Left cardiac atrium (tissue), 4 donors: ENCODE measurements at regions not wholly inside any gene's neighbourhood (a gene's known extent, or its start where the extent isn't known, plus 50 kb on each side); places are given as distances from the start of the nearest gene placed in this dataset.

ENCODE experiments used
- ATAC-seq, 2 donors: fragments of 200-7000 bp; cut with Tn5 transposase; one replicate each; pipeline ENCODE4 v1.9.1; 2020; ENCODE audit warnings: mild to moderate bottlenecking in 2 of 2, moderate library complexity in 2 of 2
- DNase-seq: peaks from one replicate; pipeline ENCODE4 v3.0.0-alpha.2; 2020
- intact Hi-C, 2 donors: fragments of 100-400 bp; cut with DNase I; formaldehyde crosslinking; loops; one replicate each; pipeline versions ENCODE4 v1.14.1 to v1.15.1; 2022 to 2023
- donor health status: DM: no; HTN: yes; CAD: no.
- donor health status: DM: no; HTN: yes; CAD: no; lungs with severe emphysema.
- donor health status: DM: yes; HTN: yes; CAD: no.
- donor health status: Dilated cardiomyopathy.

- ATAC-seq, result no peak
- DNase-seq, result no peak
- intact Hi-C loops, result no loop called here
Observed at GRCh38 chr3:117754058-117754457, 1044.5 kb downstream of the TUSC7 start.

GRCh38 chr3:117754841-117755240 lies 1045.3 kb downstream of the TUSC7 start:
- ATAC-seq, result no peak
- no peak for DNase-seq
- intact Hi-C loops, result no loop called here

- ATAC-seq (no peak), DNase-seq (no peak)
- intact Hi-C loops, result no loop called here
Observed at GRCh38 chr3:117756563-117756962, 1047.0 kb downstream of the TUSC7 start.

GRCh38 chr3:117761703-117762620 lies 1052.4 kb downstream of the TUSC7 start:
- ATAC-seq, result peak in 1 of 2 donors; percentile 23
- intact Hi-C loops, result no loop called here

GRCh38 chr3:117762621-117763037 lies 1053.0 kb downstream of the TUSC7 start:
- ATAC-seq, result no peak
- intact Hi-C loops, result no loop called here
- DNase-seq, result no peak

More at GRCh38 chr3:117761703-117762620, 1052.4 kb downstream of the TUSC7 start:
- DNase-seq, result no peak

- ATAC-seq (peak in 1 of 2 donors; percentile 16), DNase-seq (no peak)
- intact Hi-C loops, result no loop called here
Observed at GRCh38 chr3:117763561-117763960, 1054.0 kb downstream of the TUSC7 start.

GRCh38 chr3:117768581-117768980 lies 1059.0 kb downstream of the TUSC7 start:
- no peak for ATAC-seq

GRCh38 chr3:117774130-117774529 lies 1064.6 kb downstream of the TUSC7 start:
- DNase-seq, result no peak
- intact Hi-C loops, result no loop called here
- ATAC-seq, result no peak

More at GRCh38 chr3:117768581-117768980, 1059.0 kb downstream of the TUSC7 start:
- no peak for DNase-seq
- intact Hi-C loops, result no loop called here

GRCh38 chr3:117786349-117786748 lies 1076.8 kb downstream of the TUSC7 start:
- intact Hi-C loops, result no loop called here
- no peak for DNase-seq

GRCh38 chr3:117788061-117788460 lies 1078.5 kb downstream of the TUSC7 start:
- intact Hi-C loops, result no loop called here
- peak; percentile 44 to 47 for ATAC-seq
- DNase-seq, result no peak

More at GRCh38 chr3:117786349-117786748, 1076.8 kb downstream of the TUSC7 start:
- no peak for ATAC-seq

GRCh38 chr3:117788506-117788905 lies 1078.9 kb downstream of the TUSC7 start:
- intact Hi-C loops, result no loop called here
- DNase-seq (no peak), ATAC-seq (no peak)

- intact Hi-C loops, result no loop called here
- ATAC-seq, result peak in 1 of 2 donors; percentile 65
- no peak for DNase-seq
Observed at GRCh38 chr3:117790235-117790987, 1080.8 kb downstream of the TUSC7 start.

- DNase-seq (no peak), ATAC-seq (no peak)
- intact Hi-C loops, result no loop called here
Observed at GRCh38 chr3:117793622-117794265, 1084.2 kb downstream of the TUSC7 start.

GRCh38 chr3:117798221-117798620 lies 1088.6 kb downstream of the TUSC7 start:
- no peak for DNase-seq
- intact Hi-C loops, result no loop called here
- ATAC-seq, result no peak

GRCh38 chr3:117798687-117799386 lies 1089.3 kb downstream of the TUSC7 start:
- DNase-seq (no peak), ATAC-seq (no peak)
- intact Hi-C loops, result no loop called here

GRCh38 chr3:117799387-117799735 lies 1089.8 kb downstream of the TUSC7 start:
- DNase-seq (no peak), ATAC-seq (no peak)
- intact Hi-C loops, result no loop called here

- ATAC-seq (no peak), DNase-seq (no peak)
- intact Hi-C loops, result no loop called here
Observed at GRCh38 chr3:117801912-117802239, 1092.3 kb downstream of the TUSC7 start.

- intact Hi-C loops, result no loop called here
Observed at GRCh38 chr3:117809186-117810081, 1099.9 kb downstream of the TUSC7 start.

More at GRCh38 chr3:117809186-117810081, 1099.9 kb downstream of the TUSC7 start:
- ATAC-seq (no peak), DNase-seq (no peak)
